ENCODE measurements at regions not wholly inside any gene's neighbourhood (a gene's known extent, or its start where the extent isn't known, plus 50 kb on each side); places are given as distances from the start of the nearest gene placed in this dataset.

DNA sequence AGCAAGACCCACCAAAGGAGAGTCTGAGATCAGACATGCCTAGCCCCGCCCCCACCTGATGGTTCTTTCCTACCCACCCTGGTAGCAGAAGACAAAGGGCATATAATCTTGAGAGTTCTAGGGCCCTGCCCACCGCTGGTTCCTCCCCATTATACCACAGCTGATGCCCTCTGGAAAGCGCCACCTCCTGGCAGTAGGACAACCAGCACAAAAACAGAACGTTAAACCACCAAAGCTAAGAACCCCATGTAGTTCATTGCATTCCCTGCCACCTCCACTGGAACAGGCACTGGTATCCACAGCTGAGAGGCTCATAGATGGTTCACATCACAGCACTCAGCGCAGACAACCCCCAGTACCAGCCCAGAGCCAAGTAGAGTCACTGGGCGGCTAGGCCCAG is 81.2 kb upstream of the TRPC7 start:
- TF ChIP-seq RNF2 (IDR thresholded peaks at IDR 0.05; ENCODE audit: borderline replicate concordance, low read depth, low read length, missing control alignments, poor library complexity, severe bottlenecking) (no peak), POLR2AphosphoS5 (IDR thresholded peaks at IDR 0.05; ENCODE audit: low read depth, low read length) (no peak)

Data from H1 (cell line).